NB4 (cell line): ENCODE measurements at regions not wholly inside any gene's neighbourhood (a gene's known extent, or its start where the extent isn't known, plus 50 kb on each side); places are given as distances from the start of the nearest gene placed in this dataset.

ENCODE experiments used
- CTCF ChIP-seq: IDR thresholded peaks from one replicate; pipeline ENCODE4 v1.5.1; 2012; ENCODE audit warnings: low read depth, low read length
- MAX ChIP-seq: IDR thresholded peaks from 2 replicates; pipeline ENCODE4 v1.6.1; 2011; ENCODE audit warnings: low read depth, low read length
- MYC ChIP-seq: IDR thresholded peaks from 2 replicates; pipeline ENCODE4 v1.6.1; 2011; ENCODE audit warnings: low read depth, low read length
- POLR2A ChIP-seq: IDR thresholded peaks from 2 replicates; pipeline ENCODE4 v1.6.1; 2011; ENCODE audit warnings: mild to moderate bottlenecking; ENCODE audit not compliant: insufficient read length; ENCODE audit errors: extremely low read depth

- TF ChIP-seq POLR2A (no peak), MYC (no peak), CTCF (no peak), MAX (no peak)
These were observed 78.1 kb upstream of the GRIK3 start for GRCh38 chr1:37112430-37112829.
